CD8-positive, alpha-beta memory T cell (primary cell): ENCODE measurements at regions not wholly inside any gene's neighbourhood (a gene's known extent, or its start where the extent isn't known, plus 50 kb on each side); places are given as distances from the start of the nearest gene placed in this dataset.

ENCODE experiments used
- CTCF ChIA-PET: fragments of 350-600 bp; sonication (Branson Sonifier 250); formaldehyde crosslinking; loops from one replicate; lab custom pipeline; 2021; ENCODE audit warnings: antibody characterized with exemption; lab: Charles Lee
- POLR2A ChIA-PET: fragments of 350-600 bp; sonication (Branson Sonifier 250); formaldehyde crosslinking; loops from one replicate; lab custom pipeline; 2021; ENCODE audit warnings: antibody characterized with exemption; lab: Charles Lee
- DNase-seq, 5 donors: peaks; one replicate each; pipeline versions ENCODE4 v3.0.0 to v3.0.0-alpha.2; 2020 to 2022; ENCODE audit warnings: mixed read lengths in 1 of 5
- H3K27ac ChIP-seq: one replicate; pipeline ENCODE4 v1.7.0; 2013; ENCODE audit warnings: low read depth, mild to moderate bottlenecking, low read length, moderate library complexity
- H3K27me3 ChIP-seq: 2 replicates; pipeline ENCODE4 v1.7.0; 2013; ENCODE audit warnings: low read length, mild to moderate bottlenecking; ENCODE audit not compliant: insufficient read depth, poor library complexity, severe bottlenecking
- H3K36me3 ChIP-seq: 2 replicates; pipeline ENCODE4 v1.7.0; 2013; ENCODE audit warnings: mild to moderate bottlenecking, low read length, moderate library complexity; ENCODE audit not compliant: insufficient read depth
- H3K4me1 ChIP-seq: 2 replicates; pipeline ENCODE4 v1.7.0; 2013; ENCODE audit warnings: mild to moderate bottlenecking, low read length, moderate library complexity; ENCODE audit not compliant: insufficient read depth
- H3K4me3 ChIP-seq: 2 replicates; pipeline ENCODE4 v1.7.0; 2013; ENCODE audit warnings: mild to moderate bottlenecking, low read length
- H3K9me3 ChIP-seq: 2 replicates; pipeline ENCODE4 v1.7.0; 2013; ENCODE audit warnings: mild to moderate bottlenecking, low read length
- H3K27ac Mint-ChIP-seq, 8 donors: one replicate each; pipeline ENCODE4 v1.8.0; 2020 to 2021; ENCODE audit warnings: mixed read lengths in 8 of 8, mild to moderate bottlenecking in 6 of 8, inconsistent platforms in 3 of 8, moderate library complexity in 3 of 8
- H3K27me3 Mint-ChIP-seq, 2 donors: one replicate each; pipeline ENCODE4 v1.8.0; 2020 to 2021; ENCODE audit warnings: mixed read lengths in 2 of 2, mild to moderate bottlenecking in 1 of 2, moderate library complexity in 1 of 2
- H3K36me3 Mint-ChIP-seq, 3 donors: one replicate each; pipeline ENCODE4 v1.8.0; 2020 to 2021; ENCODE audit warnings: mixed read lengths in 3 of 3, inconsistent platforms in 1 of 3, mild to moderate bottlenecking in 1 of 3
- H3K4me1 Mint-ChIP-seq, 3 donors: one replicate each; pipeline ENCODE4 v1.8.0; 2020 to 2021; ENCODE audit warnings: mixed read lengths in 3 of 3, inconsistent platforms in 1 of 3, mild to moderate bottlenecking in 1 of 3
- H3K4me3 Mint-ChIP-seq, 7 donors: one replicate each; pipeline ENCODE4 v1.8.0; 2020 to 2021; ENCODE audit warnings: mixed read lengths in 7 of 7, mild to moderate bottlenecking in 6 of 7, moderate library complexity in 4 of 7, inconsistent platforms in 2 of 7
- H3K9me3 Mint-ChIP-seq, 5 donors: one replicate each; pipeline ENCODE4 v1.8.0; 2020 to 2022; ENCODE audit warnings: mixed read lengths in 5 of 5, mild to moderate bottlenecking in 3 of 5, moderate library complexity in 2 of 5, inconsistent platforms in 1 of 5

GRCh38 chr4:83865417-83866150, 329.7 kb downstream of the GPAT3 start:
- POLR2A ChIA-PET, result no interaction called here
- Mint-ChIP-seq H3K4me1 (no peaks in the 10 kb centered on the region), H3K36me3 (no peaks in the 10 kb centered on the region), H3K4me3 (no peak overlapping the region), H3K9me3 (peaks cover 0 to 3% (median 0%) of the 10 kb centered on the region in 5 donors), H3K27me3 (peaks cover 0 to 3% of the 10 kb centered on the region in 2 donors), H3K27ac (no peak overlapping the region)
- Histone ChIP-seq H3K9me3 (no peaks in the 10 kb centered on the region), H3K27me3 (no peaks in the 10 kb centered on the region), H3K27ac (no peak overlapping the region), H3K4me1 (no peaks in the 10 kb centered on the region), H3K4me3 (no peak overlapping the region), H3K36me3 (no peaks in the 10 kb centered on the region)
- CTCF ChIA-PET, result no interaction called here
- DNase-seq, result no peak

- no peak overlapping the region for H3K4me3 Mint-ChIP-seq
- ChIA-PET POLR2A (no interaction called here), CTCF (no interaction called here)
- Histone ChIP-seq H3K27ac (no peak overlapping the region), H3K9me3 (no peaks in the 10 kb centered on the region), H3K4me3 (no peak overlapping the region), H3K36me3 (no peaks in the 10 kb centered on the region), H3K27me3 (no peaks in the 10 kb centered on the region), H3K4me1 (no peaks in the 10 kb centered on the region)
- H3K27ac Mint-ChIP-seq, result no peak overlapping the region
- peaks cover 0 to 3% of the 10 kb centered on the region in 2 donors for H3K27me3 Mint-ChIP-seq
- peaks cover 0 to 3% (median 0%) of the 10 kb centered on the region in 5 donors for H3K9me3 Mint-ChIP-seq
- H3K36me3 Mint-ChIP-seq, result no peaks in the 10 kb centered on the region
- no peak for DNase-seq
- no peaks in the 10 kb centered on the region for H3K4me1 Mint-ChIP-seq
Measured at GRCh38 chr4:83864097-83864817, 328.3 kb downstream of the GPAT3 start.

DNA sequence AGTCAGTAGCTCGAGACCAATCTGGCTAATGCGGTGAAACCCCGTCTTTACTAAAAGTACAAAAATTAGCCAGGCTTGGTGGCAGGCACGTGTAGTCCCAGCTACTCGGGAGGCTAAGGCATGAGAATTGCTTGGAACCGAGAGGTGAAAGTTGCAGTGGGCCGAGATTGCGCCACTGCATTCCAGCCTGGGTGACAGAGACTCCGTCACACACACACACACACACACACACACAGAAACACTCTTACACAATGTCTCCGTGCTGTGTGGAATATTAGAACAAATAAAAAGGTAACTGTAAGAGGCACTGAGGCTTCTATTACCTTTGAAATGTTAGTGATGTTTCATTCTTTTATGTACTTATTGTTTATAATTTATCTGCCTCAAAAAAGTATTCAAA, 326.6 kb downstream of the GPAT3 start:
- H3K9me3 ChIP-seq, result no peaks in the 10 kb centered on the region
- CTCF ChIA-PET, result no interaction called here
- no peaks in the 10 kb centered on the region for H3K4me1 ChIP-seq
- DNase-seq, result no peak
- H3K27ac ChIP-seq, result no peak overlapping the region
- no peaks in the 10 kb centered on the region for H3K36me3 ChIP-seq
- H3K4me3 ChIP-seq, result no peak overlapping the region
- H3K27ac Mint-ChIP-seq, result no peak overlapping the region
- no peaks in the 10 kb centered on the region for H3K4me1 Mint-ChIP-seq
- H3K9me3 Mint-ChIP-seq, result peaks cover 0 to 3% (median 0%) of the 10 kb centered on the region in 5 donors
- no peaks in the 10 kb centered on the region for H3K27me3 ChIP-seq
- no peaks in the 10 kb centered on the region for H3K36me3 Mint-ChIP-seq
- peaks cover 0 to 3% of the 10 kb centered on the region in 2 donors for H3K27me3 Mint-ChIP-seq
- POLR2A ChIA-PET, result no interaction called here
- H3K4me3 Mint-ChIP-seq, result no peak overlapping the region

- POLR2A ChIA-PET, result no interaction called here
Measured at GRCh38 chr4:83860200-83860599, 324.3 kb downstream of the GPAT3 start.

GRCh38 chr4:83858131-83858530, 322.2 kb downstream of the GPAT3 start:
- Mint-ChIP-seq H3K27ac (no peak overlapping the region), H3K4me3 (no peak overlapping the region), H3K27me3 (peaks cover 0 to 4% of the 10 kb centered on the region in 2 donors), H3K9me3 (peaks cover 0 to 2% (median 0%) of the 10 kb centered on the region in 5 donors), H3K36me3 (no peaks in the 10 kb centered on the region), H3K4me1 (no peaks in the 10 kb centered on the region)
- ChIA-PET CTCF (no interaction called here), POLR2A (no interaction called here)
- no peaks in the 10 kb centered on the region for H3K9me3 ChIP-seq
- no peaks in the 10 kb centered on the region for H3K27me3 ChIP-seq
- DNase-seq, result no peak
- no peaks in the 10 kb centered on the region for H3K4me1 ChIP-seq
- no peak overlapping the region for H3K27ac ChIP-seq
- H3K4me3 ChIP-seq, result no peak overlapping the region
- H3K36me3 ChIP-seq, result no peaks in the 10 kb centered on the region

More at GRCh38 chr4:83860200-83860599, 324.3 kb downstream of the GPAT3 start:
- no peaks in the 10 kb centered on the region for H3K36me3 Mint-ChIP-seq
- H3K27ac Mint-ChIP-seq, result no peak overlapping the region
- Histone ChIP-seq H3K4me1 (no peaks in the 10 kb centered on the region), H3K36me3 (no peaks in the 10 kb centered on the region), H3K4me3 (no peak overlapping the region), H3K27ac (no peak overlapping the region), H3K27me3 (no peaks in the 10 kb centered on the region), H3K9me3 (no peaks in the 10 kb centered on the region)
- H3K27me3 Mint-ChIP-seq, result peaks cover 3 to 4% of the 10 kb centered on the region in 2 donors
- CTCF ChIA-PET, result no interaction called here
- H3K9me3 Mint-ChIP-seq, result peaks cover 0 to 3% (median 0%) of the 10 kb centered on the region in 5 donors
- no peaks in the 10 kb centered on the region for H3K4me1 Mint-ChIP-seq
- H3K4me3 Mint-ChIP-seq, result no peak overlapping the region
- no peak for DNase-seq

GRCh38 chr4:83855044-83855443, 319.1 kb downstream of the GPAT3 start:
- H3K4me3 ChIP-seq, result no peak overlapping the region
- no peak overlapping the region for H3K27ac Mint-ChIP-seq
- no peak overlapping the region for H3K4me3 Mint-ChIP-seq
- no peaks in the 10 kb centered on the region for H3K36me3 ChIP-seq
- no peaks in the 10 kb centered on the region for H3K9me3 ChIP-seq
- DNase-seq, result no peak
- no peaks in the 10 kb centered on the region for H3K4me1 ChIP-seq
- H3K4me1 Mint-ChIP-seq, result no peaks in the 10 kb centered on the region
- H3K27me3 Mint-ChIP-seq, result peaks cover 0 to 4% of the 10 kb centered on the region in 2 donors
- CTCF ChIA-PET, result no interaction called here
- H3K27me3 ChIP-seq, result no peaks in the 10 kb centered on the region
- H3K9me3 Mint-ChIP-seq, result peaks cover 0 to 2% (median 0%) of the 10 kb centered on the region in 5 donors
- no peak overlapping the region for H3K27ac ChIP-seq
- H3K36me3 Mint-ChIP-seq, result no peaks in the 10 kb centered on the region
- POLR2A ChIA-PET, result no interaction called here

- Mint-ChIP-seq H3K36me3 (no peaks in the 10 kb centered on the region), H3K4me3 (no peak overlapping the region), H3K27ac (no peak overlapping the region), H3K27me3 (peaks cover 0 to 4% of the 10 kb centered on the region in 2 donors), H3K4me1 (no peaks in the 10 kb centered on the region), H3K9me3 (peaks cover 0 to 5% (median 0%) of the 10 kb centered on the region in 5 donors)
- H3K4me1 ChIP-seq, result no peaks in the 10 kb centered on the region
- H3K9me3 ChIP-seq, result no peaks in the 10 kb centered on the region
- H3K27me3 ChIP-seq, result no peaks in the 10 kb centered on the region
- POLR2A ChIA-PET, result no interaction called here
- CTCF ChIA-PET, result no interaction called here
- no peak for DNase-seq
- H3K36me3 ChIP-seq, result no peaks in the 10 kb centered on the region
- H3K4me3 ChIP-seq, result no peak overlapping the region
- no peak overlapping the region for H3K27ac ChIP-seq
Measured at GRCh38 chr4:83852085-83852451, 316.2 kb downstream of the GPAT3 start.

- Histone ChIP-seq H3K9me3 (no peaks in the 10 kb centered on the region), H3K27ac (no peak overlapping the region), H3K27me3 (no peaks in the 10 kb centered on the region), H3K36me3 (no peaks in the 10 kb centered on the region), H3K4me1 (no peaks in the 10 kb centered on the region), H3K4me3 (no peak overlapping the region)
- H3K27me3 Mint-ChIP-seq, result peaks cover 0 to 4% of the 10 kb centered on the region in 2 donors
- POLR2A ChIA-PET, result no interaction called here
- CTCF ChIA-PET, result no interaction called here
- no peak overlapping the region for H3K4me3 Mint-ChIP-seq
- no peak overlapping the region for H3K27ac Mint-ChIP-seq
- DNase-seq, result no peak
- H3K4me1 Mint-ChIP-seq, result no peaks in the 10 kb centered on the region
- H3K36me3 Mint-ChIP-seq, result no peaks in the 10 kb centered on the region
- peaks cover 0 to 5% (median 0%) of the 10 kb centered on the region in 5 donors for H3K9me3 Mint-ChIP-seq
Measured at GRCh38 chr4:83851261-83852084, 315.6 kb downstream of the GPAT3 start.
